ENCODE measurements at regions not wholly inside any gene's neighbourhood (a gene's known extent, or its start where the extent isn't known, plus 50 kb on each side); places are given as distances from the start of the nearest gene placed in this dataset.

GRCh38 chr11:44505581-44506054, 59.8 kb upstream of the CD82 start:
- H3K9me3 Mint-ChIP-seq (ENCODE audit: unreplicated experiment) = peaks cover 3% of the 10 kb centered on the region
- TF ChIP-seq, protein P1, sequence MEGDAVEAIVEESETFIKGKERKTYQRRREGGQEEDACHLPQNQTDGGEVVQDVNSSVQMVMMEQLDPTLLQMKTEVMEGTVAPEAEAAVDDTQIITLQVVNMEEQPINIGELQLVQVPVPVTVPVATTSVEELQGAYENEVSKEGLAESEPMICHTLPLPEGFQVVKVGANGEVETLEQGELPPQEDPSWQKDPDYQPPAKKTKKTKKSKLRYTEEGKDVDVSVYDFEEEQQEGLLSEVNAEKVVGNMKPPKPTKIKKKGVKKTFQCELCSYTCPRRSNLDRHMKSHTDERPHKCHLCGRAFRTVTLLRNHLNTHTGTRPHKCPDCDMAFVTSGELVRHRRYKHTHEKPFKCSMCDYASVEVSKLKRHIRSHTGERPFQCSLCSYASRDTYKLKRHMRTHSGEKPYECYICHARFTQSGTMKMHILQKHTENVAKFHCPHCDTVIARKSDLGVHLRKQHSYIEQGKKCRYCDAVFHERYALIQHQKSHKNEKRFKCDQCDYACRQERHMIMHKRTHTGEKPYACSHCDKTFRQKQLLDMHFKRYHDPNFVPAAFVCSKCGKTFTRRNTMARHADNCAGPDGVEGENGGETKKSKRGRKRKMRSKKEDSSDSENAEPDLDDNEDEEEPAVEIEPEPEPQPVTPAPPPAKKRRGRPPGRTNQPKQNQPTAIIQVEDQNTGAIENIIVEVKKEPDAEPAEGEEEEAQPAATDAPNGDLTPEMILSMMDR (IDR thresholded peaks at IDR 0.05) = no peak
- no peak overlapping the region for H3K4me3 Mint-ChIP-seq (ENCODE audit: unreplicated experiment)
- peaks cover 22% of the 10 kb centered on the region for H3K27me3 Mint-ChIP-seq (ENCODE audit: unreplicated experiment)
- no peaks in the 10 kb centered on the region for H3K36me3 Mint-ChIP-seq (ENCODE audit: unreplicated experiment)
- no peak overlapping the region for H3K27ac Mint-ChIP-seq (ENCODE audit: unreplicated experiment)
- no peak for DNase-seq (ENCODE audit: extremely low spot score, unreplicated experiment)
- H3K4me1 Mint-ChIP-seq (ENCODE audit: unreplicated experiment) = no peaks in the 10 kb centered on the region

- no peaks in the 10 kb centered on the region for H3K4me1 Mint-ChIP-seq (ENCODE audit: unreplicated experiment)
- H3K36me3 Mint-ChIP-seq (ENCODE audit: unreplicated experiment) = no peaks in the 10 kb centered on the region
- H3K4me3 Mint-ChIP-seq (ENCODE audit: unreplicated experiment) = no peak overlapping the region
- H3K9me3 Mint-ChIP-seq (ENCODE audit: unreplicated experiment) = peaks cover 3% of the 10 kb centered on the region
- peaks cover 20% of the 10 kb centered on the region for H3K27me3 Mint-ChIP-seq (ENCODE audit: unreplicated experiment)
- TF ChIP-seq, protein P1 (IDR thresholded peaks at IDR 0.05) = no peak
- DNase-seq (ENCODE audit: extremely low spot score, unreplicated experiment) = no peak
- no peak overlapping the region for H3K27ac Mint-ChIP-seq (ENCODE audit: unreplicated experiment)
Observed at GRCh38 chr11:44506375-44507016, 59.0 kb upstream of the CD82 start.

GRCh38 chr11:44507491-44507890, 58.0 kb upstream of the CD82 start:
- Mint-ChIP-seq H3K27ac (ENCODE audit: unreplicated experiment) (no peak overlapping the region), H3K27me3 (ENCODE audit: unreplicated experiment) (peaks cover 26% of the 10 kb centered on the region), H3K4me3 (ENCODE audit: unreplicated experiment) (no peak overlapping the region), H3K36me3 (ENCODE audit: unreplicated experiment) (no peaks in the 10 kb centered on the region), H3K9me3 (ENCODE audit: unreplicated experiment) (peaks cover 3% of the 10 kb centered on the region), H3K4me1 (ENCODE audit: unreplicated experiment) (no peaks in the 10 kb centered on the region)
- TF ChIP-seq, protein P1 (IDR thresholded peaks at IDR 0.05) = no peak
- no peak for DNase-seq (ENCODE audit: extremely low spot score, unreplicated experiment)

- no peak overlapping the region for H3K27ac Mint-ChIP-seq (ENCODE audit: unreplicated experiment)
- TF ChIP-seq, protein P1 (IDR thresholded peaks at IDR 0.05) = no peak
- H3K36me3 Mint-ChIP-seq (ENCODE audit: unreplicated experiment) = no peaks in the 10 kb centered on the region
- peaks cover 3% of the 10 kb centered on the region for H3K9me3 Mint-ChIP-seq (ENCODE audit: unreplicated experiment)
- H3K4me1 Mint-ChIP-seq (ENCODE audit: unreplicated experiment) = no peaks in the 10 kb centered on the region
- peaks cover 25% of the 10 kb centered on the region for H3K27me3 Mint-ChIP-seq (ENCODE audit: unreplicated experiment)
- DNase-seq (ENCODE audit: extremely low spot score, unreplicated experiment) = no peak
- H3K4me3 Mint-ChIP-seq (ENCODE audit: unreplicated experiment) = no peak overlapping the region
Observed at GRCh38 chr11:44507896-44508445, 57.5 kb upstream of the CD82 start.

DNA sequence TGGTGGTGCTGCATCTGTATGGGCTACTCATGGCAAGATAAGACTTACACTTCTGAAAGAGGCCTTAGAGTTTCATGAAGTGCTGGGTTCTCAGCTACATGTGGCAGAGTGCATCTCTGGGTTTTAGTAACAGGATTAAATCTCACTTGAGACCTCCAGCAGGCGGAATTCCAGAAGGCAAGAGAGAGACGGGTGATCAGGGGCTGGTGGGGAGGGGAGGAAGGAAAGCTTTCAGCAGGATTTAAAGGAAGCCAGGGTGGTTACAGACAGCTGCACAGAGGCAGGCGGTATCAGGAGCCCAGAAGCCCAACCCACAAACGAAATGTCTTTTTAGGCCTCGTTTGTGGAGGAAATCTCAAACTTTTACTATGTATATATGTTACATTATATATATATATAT, 56.2 kb upstream of the CD82 start:
- Mint-ChIP-seq H3K9me3 (ENCODE audit: unreplicated experiment) (peaks cover 3% of the 10 kb centered on the region), H3K4me3 (ENCODE audit: unreplicated experiment) (no peak overlapping the region), H3K27ac (ENCODE audit: unreplicated experiment) (no peak overlapping the region), H3K36me3 (ENCODE audit: unreplicated experiment) (no peaks in the 10 kb centered on the region), H3K4me1 (ENCODE audit: unreplicated experiment) (no peaks in the 10 kb centered on the region), H3K27me3 (ENCODE audit: unreplicated experiment) (peaks cover 21% of the 10 kb centered on the region)
- DNase-seq (ENCODE audit: extremely low spot score, unreplicated experiment) = no peak
- TF ChIP-seq, protein P1 (IDR thresholded peaks at IDR 0.05) = no peak
